HUDEP-2 (cell line): ENCODE measurements at regions not wholly inside any gene's neighbourhood (a gene's known extent, or its start where the extent isn't known, plus 50 kb on each side); places are given as distances from the start of the nearest gene placed in this dataset.
"Not testable (repeated sequence)": the region's sequence is repeated elsewhere in the genome, so short reads cannot be mapped to it uniquely, and the experiment has no call there.

Experiments
- DNase-seq, 76 experiments: peaks; one replicate each; lab custom pipeline; 2025; ENCODE audit not compliant: unreplicated experiment in 76 of 76; lab: John Stamatoyannopoulos, UW

GRCh38 chr12:67524861-67525616, 123.5 kb upstream of the DYRK2 start:
- no peak for DNase-seq

- DNase-seq = no peak
These were observed 123.0 kb upstream of the DYRK2 start for GRCh38 chr12:67525617-67525884.

DNA sequence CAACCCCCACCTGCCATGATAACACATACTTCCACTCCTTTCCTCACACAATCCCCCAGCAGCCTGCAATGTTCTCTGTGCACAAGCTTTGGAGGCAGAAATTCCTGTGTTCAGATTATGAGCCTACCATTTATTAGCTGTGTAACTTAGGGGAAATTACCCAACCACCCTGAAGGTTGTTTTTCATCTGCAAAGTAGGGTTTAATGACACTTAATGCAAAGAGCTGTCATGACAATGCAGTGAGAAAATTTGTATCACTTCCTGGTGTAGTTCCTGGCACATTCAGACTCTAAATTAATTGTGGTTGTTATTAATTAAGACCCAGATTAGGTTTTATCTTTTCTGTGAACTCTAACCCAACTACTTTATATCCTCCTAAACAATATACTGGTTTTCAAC, 122.4 kb upstream of the DYRK2 start:
- DNase-seq = no peak

DNA sequence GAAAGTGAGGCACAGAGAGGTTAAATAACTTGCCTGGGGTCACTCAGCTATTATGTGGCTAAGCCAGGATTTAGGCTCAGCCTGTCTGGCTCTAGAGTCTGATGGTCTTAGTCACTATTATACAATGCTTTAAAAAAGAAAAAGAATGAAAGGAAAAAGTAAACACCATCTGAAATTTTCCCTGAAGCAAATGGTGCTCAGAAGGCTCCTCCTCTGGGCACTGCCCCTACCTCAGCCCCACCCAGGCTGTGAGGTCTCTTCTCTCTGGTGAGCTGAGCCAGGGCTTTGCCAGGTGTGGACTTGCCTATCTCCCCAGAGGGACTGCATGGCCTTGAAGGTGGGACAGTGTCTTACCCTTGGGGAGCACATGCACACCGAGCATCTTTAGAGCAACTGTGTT, 117.5 kb upstream of the DYRK2 start:
- DNase-seq = no peak

DNA sequence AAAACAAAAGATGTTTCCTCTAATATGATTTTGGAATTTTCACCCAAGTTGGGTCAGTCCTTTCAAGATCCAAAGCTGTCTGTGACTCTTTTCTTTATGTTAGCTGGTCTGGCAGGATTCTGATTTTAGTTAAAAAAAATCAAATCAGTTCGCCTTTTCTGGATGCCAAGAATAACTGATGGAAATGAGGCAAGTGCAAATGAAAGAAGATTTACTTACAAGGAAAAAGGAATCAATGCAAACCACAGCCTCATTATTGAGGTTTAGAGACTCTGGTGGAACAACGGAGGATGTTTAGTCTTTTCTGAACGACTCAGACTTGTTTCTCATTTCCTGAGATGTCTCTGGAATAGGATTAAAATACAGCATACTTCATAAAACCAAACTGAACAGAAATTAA, 117.0 kb upstream of the DYRK2 start:
- DNase-seq = no peak

DNA sequence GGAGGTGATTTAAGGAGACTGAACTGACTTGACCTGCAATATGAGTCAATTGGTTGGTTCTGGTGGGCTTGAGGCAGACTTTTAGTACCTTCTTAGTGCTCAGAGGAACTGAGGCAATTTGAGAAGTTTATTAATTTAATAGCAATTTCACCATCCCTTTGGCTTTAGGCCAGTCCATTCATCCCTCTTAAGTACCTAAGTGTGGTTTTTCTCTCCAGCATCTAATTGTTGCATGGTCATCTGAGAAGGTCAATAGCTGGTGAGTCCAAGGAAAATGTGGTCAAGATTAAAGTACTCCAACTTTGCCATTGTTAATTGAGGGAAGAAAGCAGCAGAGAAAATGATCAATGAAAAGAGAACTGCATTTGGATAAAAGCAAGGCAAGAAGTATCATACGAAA, 115.4 kb upstream of the DYRK2 start:
- DNase-seq = no peak

DNA sequence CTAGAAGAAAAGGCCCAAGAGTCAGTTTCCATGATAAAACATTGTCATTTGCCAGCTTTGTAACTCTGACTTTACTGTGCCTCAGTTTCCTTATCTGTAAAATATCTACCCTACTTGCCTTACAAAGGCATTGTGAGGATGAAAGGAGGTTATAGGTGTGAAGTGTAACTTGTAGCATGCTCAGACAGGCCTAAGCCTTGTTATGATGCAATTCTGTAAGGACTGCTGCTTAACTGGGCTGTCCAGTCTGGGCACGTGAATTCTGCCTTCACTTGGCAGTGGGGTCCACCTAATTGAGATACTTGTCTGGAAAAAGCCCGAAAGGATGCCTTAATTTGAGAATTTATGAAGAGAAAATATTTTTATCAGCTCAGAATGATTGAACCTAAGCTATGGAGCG, 114.5 kb upstream of the DYRK2 start:
- DNase-seq = no peak

GRCh38 chr12:67534681-67535080, 113.9 kb upstream of the DYRK2 start:
- no peak for DNase-seq

DNA sequence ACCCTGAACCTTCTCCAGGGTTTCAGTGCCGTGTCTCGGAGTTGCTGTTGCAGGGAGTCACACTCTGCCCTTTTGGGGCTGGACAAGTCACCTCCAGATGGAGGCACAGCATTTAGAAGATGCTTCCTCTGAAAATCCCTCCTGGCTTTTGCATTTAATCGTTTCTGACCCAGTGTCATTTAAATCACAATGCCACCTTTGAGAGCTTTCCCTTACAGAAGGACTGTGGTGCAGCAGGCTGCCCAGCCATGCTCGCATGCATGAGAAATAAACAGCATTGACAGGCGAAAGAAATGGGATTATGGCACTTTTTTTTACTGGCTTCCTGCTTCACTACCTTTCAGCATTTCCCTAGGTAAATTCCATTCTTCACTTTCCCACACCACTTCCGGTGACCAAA, 113.4 kb upstream of the DYRK2 start:
- no peak for DNase-seq

DNA sequence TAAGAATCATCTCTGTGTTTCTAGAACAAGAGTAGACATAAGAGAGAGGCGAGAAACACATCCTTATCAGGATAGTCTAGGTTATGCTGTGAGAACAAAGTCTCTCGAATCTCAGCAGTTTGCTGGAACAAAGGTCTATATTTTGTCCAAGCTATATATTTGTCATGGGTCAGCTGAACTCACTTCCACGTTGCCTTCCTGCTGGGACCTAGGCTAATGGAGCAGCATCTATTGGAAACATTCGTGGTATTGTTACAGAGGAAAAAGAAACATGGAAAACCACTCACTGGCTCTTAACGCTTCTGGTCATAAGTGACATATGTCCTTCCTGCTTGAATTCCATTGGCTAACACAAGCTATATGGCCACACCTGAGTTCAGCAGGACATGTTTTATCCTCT, 112.6 kb upstream of the DYRK2 start:
- DNase-seq = no peak

GRCh38 chr12:67539329-67539728, 109.2 kb upstream of the DYRK2 start:
- DNase-seq = no peak

DNA sequence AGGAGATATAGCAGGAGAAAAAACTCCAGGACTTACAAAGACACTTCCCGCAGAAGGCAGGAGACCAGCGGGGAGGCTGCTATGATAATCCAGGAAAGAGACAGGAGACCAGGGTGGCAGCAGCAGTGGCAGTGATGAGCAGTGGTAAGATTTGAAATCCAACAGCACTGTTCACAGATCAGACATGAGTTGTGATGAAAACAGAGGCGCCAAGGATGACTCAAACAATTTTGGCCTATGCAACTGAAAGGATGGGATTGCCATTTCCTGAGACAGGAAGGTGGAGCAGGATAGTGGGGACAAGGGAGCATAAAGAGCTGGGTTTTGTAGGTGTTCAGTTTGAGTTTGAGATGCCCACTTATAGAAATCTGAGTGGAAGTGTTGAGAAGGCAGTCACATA, 108.6 kb upstream of the DYRK2 start:
- no peak for DNase-seq

DNA sequence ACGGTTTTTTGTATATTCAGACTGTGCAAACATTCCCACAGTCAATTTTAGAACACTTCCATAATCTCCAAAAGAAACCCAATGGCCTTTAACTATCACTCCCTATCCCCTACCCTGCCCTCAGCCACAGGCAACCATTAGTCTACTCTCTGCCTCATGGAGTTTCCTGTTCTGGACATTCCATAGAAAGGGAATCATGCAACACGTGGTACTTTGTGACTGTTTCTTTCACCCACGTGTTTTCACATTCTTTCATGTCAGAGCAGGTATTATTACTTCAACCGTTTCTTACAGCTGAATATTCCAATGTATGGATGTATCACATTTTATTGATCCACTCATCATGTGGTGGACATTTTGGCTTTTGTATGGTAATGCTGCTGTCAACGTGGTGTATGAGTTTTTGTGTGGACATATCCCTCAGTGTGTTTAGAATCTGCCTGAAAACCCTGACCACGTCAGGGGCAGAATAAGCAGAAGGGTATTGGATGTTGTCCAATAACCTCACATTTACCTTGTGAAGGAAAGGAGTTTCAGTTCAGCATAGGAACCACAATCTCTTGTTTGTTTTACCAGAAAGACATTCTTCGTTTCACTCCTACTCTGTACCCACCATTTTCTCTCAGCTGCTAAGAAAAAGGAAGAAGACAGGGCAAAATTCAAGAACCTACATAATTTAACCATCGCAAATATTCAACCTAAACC, 107.5 kb upstream of the DYRK2 start:
- no peak for DNase-seq

DNA sequence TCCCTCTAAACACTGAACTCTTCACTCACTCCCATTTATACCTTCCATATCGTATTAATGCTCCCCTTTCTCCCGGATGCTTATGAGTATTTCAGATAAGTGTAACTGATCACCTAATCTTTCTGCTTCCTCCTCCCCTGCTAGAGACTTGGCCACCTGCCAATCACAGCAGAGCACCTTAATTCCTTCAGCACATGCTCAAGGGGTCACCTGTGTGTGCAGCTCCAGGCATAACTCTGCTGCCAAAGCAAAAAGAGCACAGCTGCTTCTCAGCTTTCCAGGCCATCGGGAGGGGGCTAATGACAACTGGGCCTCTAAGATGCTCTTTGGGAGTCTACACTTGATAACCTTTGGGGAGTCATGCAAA, 106.9 kb upstream of the DYRK2 start:
- DNase-seq = no peak

DNA sequence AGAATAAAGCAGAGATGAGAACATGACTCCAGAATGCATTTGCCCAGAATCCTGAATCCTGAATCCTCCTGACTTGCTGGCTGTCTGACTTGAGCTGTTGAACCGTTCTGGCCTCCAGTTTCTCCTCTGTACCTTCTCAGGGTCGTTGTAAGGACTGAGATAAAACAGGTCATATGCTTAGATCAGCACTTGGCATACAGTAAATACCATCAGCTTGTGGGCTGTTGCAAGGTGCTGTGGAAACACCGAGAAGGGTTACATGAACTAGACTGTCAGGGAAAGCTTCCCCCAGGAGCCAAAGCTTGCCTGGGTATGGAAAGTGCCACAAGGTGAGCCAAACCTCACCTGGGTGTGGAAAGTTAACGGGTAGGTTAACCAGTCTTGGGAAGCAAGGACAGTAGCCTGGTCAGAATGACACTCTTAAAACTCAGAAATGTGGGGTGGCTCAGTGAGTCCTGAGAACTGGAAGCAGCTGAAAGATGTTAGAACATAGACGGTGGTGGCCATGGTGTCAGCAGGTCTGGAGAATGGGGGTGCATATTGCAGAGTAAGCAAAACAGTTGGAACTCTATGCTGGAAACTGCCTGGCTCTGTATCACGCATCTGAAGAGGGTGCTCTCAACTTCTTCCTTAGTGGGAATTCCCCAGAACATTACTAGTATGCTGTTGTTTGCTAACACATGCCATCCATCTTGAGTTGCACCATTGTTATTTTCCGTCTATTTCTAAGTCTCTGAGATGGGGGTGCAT, 105.3 kb upstream of the DYRK2 start:
- no peak for DNase-seq

- DNase-seq = no peak
These were observed 103.2 kb upstream of the DYRK2 start for GRCh38 chr12:67545298-67545697.

GRCh38 chr12:67546746-67547145, 101.8 kb upstream of the DYRK2 start:
- no peak for DNase-seq

DNA sequence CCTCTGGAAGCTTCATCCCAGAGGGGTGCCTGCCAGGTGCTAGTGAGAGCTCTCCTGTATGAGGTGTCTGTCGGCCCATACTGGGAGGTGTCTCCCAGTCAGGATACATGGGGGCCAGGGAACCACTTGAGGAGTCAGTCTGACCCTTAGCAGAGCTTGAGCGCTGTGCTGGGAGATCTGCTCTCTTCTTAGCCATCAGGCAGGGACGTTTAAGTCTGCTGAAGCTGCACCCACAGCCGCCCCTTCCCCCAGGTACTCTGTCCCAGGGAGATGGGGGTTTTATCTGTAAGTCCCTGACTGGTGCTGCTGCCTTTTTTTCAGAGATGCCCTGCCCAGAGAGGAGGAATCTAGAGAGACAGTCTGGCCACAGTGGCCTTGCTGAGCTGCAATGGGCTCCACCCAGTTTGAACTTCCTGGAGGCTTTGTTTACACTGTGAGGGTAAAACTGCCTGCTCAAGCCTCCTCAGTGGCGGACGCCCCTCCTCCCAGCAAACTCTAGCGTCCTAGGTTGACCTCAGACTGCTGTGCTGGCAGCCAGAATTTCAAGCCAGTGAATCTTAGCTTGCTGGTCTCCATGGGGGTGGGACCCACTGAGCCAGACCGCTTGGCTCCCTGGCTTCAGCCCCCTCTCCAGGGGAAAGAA, 93.3 kb upstream of the DYRK2 start:
- not testable (repeated sequence) for DNase-seq

- DNase-seq = no peak
These were observed 89.8 kb upstream of the DYRK2 start for GRCh38 chr12:67558775-67559174.

DNA sequence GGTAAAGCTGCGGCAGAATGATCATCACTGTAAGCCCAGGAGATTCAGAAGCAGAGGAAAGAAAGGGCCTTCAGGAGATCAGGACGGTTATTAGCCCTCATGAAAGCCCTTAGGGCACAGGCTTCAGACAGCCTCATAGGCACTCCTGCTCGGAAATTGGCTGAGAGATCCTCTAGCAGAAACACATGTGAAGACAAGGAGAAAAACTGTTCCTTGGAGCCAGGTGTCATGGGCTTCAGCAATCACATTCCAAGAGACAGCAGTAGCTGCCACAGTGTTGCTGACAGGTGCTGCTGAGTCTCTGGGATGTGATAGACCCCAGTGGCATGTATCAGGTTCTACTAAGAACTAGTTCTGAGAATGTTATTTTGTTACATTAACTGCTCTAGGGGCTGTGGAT, 88.8 kb upstream of the DYRK2 start:
- DNase-seq = no peak

DNA sequence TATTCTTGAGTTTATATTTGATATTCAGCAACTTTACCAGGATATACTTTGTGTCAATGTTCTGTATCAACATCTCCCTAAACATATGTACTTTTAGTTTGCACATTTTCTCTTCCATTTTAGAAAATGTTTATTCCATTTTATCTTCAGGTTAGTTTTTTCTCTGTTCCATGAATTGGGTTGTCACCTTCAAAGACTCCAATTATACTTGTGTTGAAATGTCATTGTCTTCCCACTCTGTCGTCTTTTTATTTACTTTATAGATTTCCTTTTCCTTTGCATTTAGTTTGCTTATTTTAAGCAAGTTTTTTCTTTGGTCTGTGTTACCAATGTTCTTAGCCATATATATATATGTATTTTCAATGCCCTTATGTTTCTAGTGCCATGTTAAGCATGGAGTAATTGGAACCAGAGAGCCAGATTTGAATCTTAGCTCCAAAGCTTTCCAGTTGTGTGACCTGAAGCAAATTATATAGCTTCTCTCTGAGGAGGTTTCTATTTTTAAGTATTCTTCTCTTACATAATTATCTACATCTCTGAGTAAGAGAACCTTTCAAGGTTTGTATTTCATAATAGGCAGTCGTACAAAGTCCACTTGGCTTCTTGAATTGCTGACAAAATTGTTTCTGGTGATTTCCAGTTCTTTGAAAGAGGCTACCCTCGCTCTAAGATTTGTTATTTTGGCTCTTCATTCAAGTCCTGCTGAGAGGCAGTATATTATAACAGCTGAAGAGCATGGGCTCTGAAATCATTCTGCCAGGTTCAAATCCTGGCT, 85.8 kb upstream of the DYRK2 start:
- DNase-seq = no peak
